SK-N-SH (cell line): ENCODE measurements at regions not wholly inside any gene's neighbourhood (a gene's known extent, or its start where the extent isn't known, plus 50 kb on each side); places are given as distances from the start of the nearest gene placed in this dataset.

ENCODE experiments used
- CHD2 ChIP-seq: fragments of 150-350 bp; IDR thresholded peaks from 2 replicates; pipeline ENCODE4 v1.6.1; 2018; ENCODE audit warnings: low read length; ENCODE audit not compliant: partially characterized antibody
- CTCF ChIP-seq: fragments of 200-600 bp; sonication (generic); IDR thresholded peaks from 2 replicates; pipeline ENCODE4 v1.6.1; 2017; ENCODE audit warnings: antibody characterized with exemption, mild to moderate bottlenecking, moderate library complexity
- MXI1 ChIP-seq: IDR thresholded peaks from 2 replicates; pipeline ENCODE4 v1.6.1; 2012; ENCODE audit warnings: mild to moderate bottlenecking, low read depth, low read length, improper control_type of control experiment
- USF2 ChIP-seq: fragments of 150-350 bp; IDR thresholded peaks from 2 replicates; pipeline ENCODE4 v1.6.1; 2017; ENCODE audit warnings: antibody characterized with exemption, low read length, low read depth, borderline replicate concordance
- YY1 ChIP-seq: IDR thresholded peaks from 2 replicates; pipeline ENCODE4 v1.4.0; 2012; ENCODE audit warnings: low read depth, mild to moderate bottlenecking

GRCh38 chr4:45596379-45597101 lies 527.3 kb downstream of the GABRG1 start:
- no peak for TF ChIP-seq CTCF
- TF ChIP-seq MXI1, result no peak
- TF ChIP-seq USF2, result no peak
- TF ChIP-seq YY1, result no peak
- no peak for TF ChIP-seq CHD2
